Activated naive CD8-positive, alpha-beta T cell treated with anti-CD3 and anti-CD28 coated beads, Interleukin-2, amount 50 U/mL, for 16 hours (primary cell): ENCODE measurements at regions not wholly inside any gene's neighbourhood (a gene's known extent, or its start where the extent isn't known, plus 50 kb on each side); places are given as distances from the start of the nearest gene placed in this dataset.
"Not testable (repeated sequence)": the region's sequence is repeated elsewhere in the genome, so short reads cannot be mapped to it uniquely, and the experiment has no call there.

ENCODE experiments used
- DNase-seq: peaks from one replicate; pipeline ENCODE4 v3.0.0-alpha.2; 2020; ENCODE audit warnings: low read depth, low spot score

DNA sequence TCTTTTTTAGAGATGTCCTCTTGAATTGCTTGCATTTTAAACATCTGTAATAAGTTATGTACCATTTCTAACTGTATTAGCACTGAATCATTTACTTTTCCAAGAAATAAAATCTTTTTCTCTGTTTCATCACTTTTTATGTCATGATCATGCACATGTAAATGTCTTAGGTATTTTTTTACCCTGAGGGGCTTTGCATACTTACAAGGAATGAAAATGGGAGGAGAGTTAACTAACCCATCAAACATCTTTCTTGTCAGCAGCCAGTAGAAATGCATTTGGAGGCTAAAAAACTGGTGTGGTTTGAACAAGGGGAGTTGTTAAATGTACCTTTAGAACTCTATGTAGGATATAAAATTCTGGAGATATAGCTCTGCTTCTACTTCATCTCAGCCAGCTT is 1080.3 kb downstream of the GALC start:
- no peak for DNase-seq

DNA sequence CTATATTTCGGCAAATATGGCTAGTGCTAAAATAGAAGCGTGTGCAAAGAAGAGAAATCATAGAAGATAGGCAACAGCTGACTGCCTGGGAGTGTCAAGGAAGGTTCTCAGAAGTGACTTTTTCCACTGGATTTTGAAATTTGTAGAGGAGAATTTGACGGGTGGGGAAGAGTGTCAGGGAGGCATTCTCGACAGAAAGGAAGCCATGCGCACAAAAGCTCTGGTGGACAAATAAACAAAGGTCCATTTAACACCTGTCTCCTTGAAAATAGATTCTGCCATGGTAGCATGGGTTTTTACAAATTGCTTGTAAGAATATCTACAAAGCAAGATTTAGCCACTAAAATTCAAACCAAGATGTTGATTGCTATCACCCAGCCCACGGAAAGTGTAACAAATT is 1081.5 kb downstream of the GALC start:
- DNase-seq: no peak

DNA sequence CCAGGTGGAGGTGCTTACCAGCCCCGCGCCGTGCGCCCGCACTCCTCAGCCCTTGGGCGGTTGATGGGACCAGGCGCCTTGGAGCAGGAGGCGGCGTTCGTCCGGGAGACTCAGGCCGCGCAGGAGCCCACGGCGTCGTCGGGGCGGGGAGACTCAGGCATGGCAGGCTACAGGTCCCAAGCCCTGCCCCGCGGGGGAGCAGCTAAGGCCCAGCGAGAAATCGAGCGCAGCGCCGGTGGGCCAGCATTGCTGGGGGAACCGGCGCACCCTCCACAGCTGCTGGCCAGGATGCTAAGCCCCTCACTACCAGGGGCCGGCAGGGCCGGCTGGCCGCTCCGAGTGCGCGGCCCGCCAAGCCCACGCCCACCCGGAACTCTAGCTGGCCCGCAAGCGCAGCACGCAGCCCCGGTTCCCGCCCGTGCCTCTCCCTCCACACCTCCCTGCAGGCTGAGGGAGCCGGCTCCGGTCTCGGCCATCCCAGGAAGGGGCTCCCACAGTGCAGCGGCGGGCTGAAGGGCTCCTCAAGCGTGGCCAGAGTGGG is 1087.5 kb downstream of the GALC start:
- not testable (repeated sequence) for DNase-seq

DNA sequence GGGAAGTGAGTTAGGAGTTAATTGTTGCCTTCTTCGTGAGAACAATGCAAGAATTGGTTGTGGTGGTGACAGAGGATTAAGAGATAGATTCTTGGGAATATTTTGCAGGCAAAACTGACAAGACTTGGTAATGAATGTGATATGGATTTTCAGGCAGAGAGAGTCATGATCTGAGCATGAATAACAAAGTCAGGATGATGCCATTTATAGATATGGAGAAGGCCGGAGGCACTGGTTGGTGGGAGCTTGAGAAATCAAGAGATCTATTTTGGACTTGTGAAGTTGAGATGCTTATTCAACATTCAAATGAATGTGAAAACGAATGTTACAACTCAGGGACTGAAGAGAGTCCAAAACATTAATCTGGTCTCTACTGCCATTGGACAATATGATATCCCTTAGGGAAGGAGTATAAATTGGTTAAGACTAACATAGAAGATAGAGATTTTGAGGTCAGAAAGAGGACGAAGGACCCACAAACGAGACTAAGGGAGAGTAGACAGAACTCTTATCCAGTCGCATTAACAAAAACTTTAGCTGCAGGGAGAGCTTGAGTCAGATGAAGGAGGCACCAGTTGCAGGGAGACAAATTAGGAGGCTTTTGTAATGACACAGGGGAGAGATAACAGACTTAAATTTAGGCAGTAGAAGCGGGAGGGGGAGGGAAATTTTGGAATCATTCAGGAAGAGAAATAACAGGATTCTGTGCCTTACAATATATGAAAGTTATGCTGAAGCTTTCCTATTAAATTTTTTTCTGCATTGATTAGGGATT is 1090.6 kb downstream of the GALC start:
- no peak for DNase-seq

DNA sequence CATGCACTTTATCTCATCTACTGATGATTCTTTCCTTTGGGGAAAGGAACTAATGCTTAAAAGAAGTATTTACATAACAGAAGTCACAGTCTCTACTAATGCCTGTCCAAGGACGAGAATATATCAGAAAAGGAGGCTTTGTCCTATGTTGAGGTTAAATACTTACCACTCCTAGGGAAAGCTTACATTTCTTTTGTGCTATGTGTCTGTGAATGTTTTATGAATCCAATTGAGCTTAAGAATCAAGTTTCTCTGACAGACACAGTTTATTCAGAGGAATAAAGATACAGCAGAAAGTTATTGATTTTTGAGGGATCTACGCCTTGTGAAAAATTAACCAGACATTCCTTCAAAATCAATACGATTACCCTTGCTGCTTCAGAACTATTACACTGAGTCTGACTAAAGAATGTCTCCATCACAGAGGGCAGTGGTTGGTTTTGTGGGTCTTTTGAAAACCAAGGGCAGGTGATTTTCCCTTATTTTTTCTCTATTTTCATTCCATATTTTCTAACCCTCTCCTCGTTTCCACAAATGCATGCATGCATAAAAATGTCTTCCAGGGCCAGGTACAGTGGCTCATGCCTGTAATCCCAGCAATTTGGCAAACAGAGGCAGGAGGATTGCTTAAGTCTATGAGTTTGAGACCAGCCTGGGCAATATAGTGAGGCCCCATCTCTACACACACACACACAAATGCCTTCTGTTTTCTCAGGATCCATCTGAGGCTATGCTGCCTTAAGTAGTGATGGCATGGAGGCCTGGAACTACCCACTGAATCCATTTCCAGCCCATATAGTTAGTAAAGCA is 1095.1 kb downstream of the GALC start:
- DNase-seq: no peak

DNA sequence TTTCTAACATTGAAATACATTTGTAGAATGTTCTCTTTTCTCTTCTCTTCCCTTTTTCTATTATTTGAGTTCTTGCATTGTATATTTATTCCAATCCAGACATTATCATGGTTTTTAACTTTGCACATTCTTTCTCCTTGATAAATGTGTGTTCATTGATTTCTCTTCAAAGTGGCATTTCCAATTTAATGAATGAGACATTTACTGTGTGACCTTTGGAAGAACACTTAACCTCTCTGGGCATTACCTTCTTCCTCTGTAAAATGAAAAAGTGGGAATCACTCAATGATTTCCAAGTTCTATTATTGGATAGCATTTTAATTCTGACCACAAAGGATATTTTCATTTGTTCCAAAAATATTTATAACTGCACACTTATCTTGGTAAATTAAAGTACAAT is 1095.8 kb downstream of the GALC start:
- DNase-seq: no peak

DNA sequence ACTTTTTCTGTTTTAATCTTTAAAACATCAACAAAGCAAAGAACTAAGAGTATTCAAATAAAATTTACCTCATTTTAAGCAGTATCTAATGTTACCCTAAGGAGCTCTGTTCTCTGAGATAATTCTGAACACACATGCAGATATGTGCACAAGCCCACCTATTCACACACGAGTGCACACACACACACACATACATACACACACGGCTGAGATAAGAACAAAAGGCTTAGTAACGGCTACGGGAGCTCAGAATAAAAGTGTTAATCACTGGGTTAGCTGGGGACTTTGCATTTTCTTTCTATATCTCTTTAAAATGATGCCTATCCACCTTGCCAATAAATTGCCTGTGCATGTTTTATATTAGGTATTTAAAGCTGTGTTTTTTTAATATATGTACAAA is 1096.3 kb downstream of the GALC start:
- no peak for DNase-seq

DNA sequence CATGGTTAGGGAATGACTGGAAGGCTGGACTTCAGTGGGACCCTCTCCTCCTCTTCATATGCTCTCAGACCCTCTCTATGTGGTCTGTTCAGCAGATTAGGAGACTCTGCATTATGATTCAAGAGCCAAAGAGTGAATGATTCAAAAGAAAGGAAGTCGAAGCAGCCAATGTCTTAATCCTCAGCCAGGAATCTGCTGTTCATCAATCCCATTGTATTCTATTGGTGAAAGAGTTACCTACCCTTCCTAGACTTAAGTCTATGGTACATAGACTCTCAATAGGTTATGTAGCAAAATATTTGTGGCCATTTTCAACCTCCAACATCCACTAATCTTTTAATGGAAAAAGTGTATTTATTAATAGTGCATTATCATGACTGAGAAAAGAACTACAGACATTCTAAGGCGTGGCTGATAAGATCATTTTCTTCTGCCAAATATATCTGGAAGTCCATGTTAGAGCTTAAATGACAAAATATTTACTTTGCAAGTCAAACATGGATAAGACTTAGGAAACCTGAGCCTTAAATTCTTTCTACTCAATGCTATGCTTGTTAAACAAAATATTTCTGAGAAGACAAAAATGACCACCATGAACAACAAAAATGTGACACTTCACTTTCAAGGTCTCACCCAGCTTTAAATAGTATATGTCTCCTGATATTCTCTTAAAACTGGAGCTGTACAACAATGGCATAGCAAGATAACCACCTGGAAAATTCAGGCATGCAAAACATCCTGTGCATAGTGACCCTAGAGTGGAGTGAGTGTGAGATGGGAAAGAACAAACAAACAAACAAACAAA is 1100.6 kb downstream of the GALC start:
- no peak for DNase-seq

DNA sequence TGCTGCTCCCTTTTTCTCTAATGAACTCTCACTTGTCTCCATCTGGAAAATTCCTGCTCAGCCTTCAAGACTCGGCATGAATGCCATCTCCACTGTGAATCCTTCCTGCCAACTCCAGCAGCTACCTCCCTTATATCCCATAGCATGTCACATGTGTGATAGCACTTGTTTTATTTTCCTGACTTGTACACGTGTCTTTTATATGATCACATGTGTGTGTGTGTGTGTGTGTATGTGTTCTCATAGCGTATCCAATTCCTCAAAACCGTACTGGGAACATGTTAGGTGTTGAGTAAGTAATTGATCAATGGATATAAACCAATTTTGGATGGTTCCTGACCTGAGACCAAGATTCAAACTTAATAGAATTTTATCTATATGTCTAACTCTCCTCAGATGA is 1107.7 kb downstream of the GALC start:
- no peak for DNase-seq

DNA sequence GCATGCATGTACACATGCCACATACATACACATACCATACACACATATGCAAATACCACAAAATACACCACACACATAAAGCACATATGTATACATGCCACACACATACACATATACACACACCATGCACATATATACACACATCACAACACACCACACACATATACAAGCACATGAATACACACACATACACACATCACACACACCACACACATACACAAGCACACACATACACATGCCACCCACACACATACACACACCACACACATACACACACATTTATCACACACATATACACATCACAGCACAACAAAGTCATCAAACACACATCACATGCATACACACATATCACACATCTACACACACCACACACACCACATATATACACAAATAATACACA is 1108.5 kb downstream of the GALC start:
- DNase-seq: no peak

DNA sequence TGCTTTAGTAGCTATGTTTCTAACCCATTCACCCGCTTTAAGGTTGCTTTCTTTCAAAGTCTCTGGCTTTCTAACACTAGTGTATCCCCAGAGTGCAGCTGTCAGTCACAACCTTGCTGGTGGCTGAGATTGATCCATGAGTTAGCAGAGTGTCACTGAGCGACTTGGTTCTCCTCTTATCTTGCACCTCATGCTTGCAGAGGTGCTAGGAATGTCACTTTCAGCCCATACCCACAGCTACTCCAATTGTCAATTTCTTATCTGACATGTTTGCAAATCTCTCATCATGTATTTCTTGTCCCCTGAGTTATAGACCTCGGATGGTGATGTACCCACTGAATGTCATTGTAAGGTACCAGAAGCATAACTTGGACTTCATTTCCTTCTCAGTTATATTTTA is 1110.2 kb downstream of the GALC start:
- DNase-seq: no peak

DNA sequence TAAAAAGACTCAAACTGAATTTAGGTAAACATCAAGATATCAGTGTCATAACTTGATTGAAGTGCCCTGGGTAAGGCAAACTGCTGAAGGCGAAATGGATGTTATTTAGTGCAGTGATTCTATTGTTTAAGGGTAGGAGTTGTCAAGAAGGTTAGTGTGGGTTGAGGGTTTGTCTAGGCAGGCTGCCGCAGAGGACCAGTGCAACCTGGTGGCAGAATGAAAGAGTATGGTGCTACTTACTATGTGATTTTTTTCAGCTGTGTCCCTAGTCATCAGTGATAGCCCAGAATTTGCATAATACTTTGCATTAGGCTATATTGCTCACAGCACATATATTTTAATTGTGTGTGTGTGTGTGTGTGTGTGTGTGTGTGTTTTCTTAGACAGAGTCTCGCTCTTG is 1127.0 kb downstream of the GALC start:
- no peak for DNase-seq

DNA sequence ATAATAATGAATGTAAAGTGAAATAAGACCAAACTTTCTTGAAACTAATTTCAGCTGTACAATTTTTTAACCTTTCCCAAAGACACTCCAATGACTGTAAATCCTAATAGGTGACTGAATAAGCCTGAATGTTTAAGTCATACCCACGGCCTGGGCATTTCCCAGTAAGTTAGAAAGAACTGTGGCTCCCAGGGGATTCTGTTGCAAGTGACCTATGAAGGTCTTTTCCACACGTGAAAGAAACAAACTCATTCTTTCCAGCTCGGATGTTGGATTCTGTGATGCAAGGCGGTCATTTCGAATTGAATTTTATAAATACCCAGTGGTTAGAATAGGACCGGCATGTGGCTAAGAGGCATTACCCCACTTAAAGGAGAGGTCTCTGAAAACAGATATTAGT is 1134.4 kb downstream of the GALC start:
- no peak for DNase-seq

DNA sequence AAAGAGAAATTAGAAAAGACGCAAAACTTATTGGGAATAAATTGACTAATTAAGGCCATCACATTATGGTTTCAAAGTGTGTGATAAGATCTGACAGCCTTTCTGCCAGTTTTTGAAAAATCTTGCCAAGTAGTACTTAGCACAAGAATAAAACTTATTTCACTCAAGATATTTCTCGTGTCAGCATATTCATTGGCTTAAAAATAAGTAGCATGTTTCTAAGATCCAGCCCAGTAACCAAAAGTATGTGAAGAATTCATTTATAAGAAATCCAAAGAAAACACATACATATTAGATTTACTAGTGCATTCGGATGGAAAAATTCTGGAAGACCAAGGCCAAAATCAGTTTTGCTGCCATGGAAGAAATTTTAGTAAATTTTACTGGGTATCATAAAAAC is 1135.0 kb downstream of the GALC start:
- no peak for DNase-seq

DNA sequence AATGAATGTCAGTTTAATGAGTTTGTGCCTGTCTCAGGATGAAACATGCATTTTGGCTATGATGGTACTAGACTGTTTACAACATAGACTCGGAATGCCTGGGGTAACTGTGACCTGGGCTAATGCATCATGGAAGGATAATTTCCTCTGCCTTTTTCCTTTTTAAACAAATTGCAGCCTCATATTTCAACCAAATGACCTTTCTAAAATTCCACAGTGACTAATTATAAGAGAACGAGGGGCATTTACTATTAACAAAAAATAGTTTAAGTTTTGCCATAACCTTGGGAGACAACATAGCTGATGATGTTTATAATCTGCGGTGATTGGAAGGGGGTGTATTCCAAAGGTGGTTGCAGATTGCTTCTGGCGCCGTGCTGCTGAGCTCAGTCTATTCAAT is 1140.5 kb downstream of the GALC start:
- no peak for DNase-seq

DNA sequence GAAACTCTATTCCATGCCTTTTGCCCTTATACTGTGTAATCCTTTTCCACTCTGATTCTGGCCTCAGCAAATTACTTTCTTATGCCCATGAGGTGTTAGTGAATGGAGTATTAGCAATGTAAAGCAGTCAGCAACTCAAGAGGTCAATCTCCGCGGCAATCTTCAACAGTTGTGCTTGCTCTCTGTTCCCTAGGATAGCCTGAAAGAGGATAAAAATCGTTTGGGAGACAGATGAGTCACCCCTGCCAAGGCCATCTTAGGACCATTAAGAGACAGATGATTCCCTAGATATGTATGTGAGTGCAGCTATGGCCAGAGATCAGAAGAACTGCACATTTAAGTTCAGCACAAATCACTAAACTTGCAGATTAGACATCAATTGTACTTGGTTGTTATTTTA is 1145.8 kb downstream of the GALC start:
- no peak for DNase-seq

DNA sequence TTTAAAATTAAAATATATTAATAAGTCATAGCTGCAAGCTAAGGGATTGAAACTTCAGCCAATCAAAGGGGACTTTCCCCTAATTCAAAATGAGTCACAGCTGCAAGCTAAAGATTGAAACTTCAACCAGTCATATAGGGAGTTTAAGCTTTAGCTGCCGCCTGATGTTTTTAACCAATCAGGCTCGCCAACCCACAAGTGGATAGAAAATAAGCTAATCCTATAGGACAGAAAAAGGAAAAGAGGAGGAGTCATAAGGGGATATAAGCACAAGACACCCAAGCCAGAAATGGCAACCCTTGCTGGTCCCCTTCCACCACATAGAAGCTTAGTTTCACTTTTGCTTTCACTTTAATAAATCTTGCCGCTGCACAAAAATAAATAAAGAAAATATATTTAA is 1154.6 kb downstream of the GALC start:
- no peak for DNase-seq

DNA sequence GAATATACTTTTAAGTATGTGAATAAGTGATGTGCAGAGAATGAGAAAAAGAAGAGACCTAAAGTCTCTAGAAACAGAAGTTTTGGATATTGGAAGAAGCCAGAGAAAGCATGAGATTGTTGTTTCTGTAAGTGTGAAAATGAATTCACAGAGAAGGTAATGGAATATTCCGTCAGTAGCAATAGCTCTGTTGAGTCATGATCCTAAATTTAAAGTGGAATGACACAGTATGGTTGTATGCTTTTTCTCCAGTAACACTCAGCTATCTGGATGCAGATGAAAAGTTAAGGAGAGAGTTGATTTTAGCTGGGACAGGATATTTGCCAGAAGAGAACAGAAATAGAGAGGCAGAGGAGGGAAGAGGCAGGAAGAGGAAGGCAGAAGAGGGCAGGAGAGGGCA is 1166.3 kb downstream of the GALC start:
- no peak for DNase-seq

DNA sequence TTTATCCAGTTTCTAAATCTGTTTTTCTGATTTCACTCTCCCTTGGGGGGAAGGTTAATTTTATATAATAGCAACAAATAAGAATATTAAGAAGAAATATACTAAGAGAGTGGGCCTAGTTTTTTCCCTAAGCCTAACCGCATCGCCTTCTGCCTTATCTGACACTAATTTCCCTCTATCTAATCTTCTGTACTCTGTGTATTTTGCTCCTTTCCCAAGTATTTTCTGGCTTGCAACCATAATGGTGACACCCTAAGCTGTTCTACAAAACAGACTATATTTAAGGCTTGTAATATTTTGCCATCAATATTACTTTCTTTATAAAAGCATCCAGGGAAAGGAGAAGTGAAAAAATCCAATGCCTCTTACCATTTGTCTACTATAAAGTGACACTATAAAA is 1168.8 kb downstream of the GALC start:
- no peak for DNase-seq

DNA sequence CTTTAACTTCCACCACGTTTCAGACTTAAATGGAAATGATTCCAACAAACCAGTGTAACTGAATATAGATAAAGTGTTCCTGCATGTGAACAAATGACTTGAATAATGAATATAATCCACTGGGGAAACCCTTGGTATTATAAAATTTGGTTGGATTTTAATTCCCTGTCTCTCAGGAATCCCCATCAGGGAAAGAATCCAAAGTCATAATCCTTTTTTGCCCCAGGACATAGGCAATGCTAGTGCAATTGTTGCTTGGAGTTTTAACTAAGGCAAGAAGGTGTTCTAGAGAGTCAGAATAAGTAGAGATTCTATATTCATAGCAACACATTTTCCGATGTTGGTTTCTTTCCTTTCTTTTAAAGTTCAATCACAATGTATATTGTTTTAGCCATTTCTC is 1169.4 kb downstream of the GALC start:
- DNase-seq: no peak

DNA sequence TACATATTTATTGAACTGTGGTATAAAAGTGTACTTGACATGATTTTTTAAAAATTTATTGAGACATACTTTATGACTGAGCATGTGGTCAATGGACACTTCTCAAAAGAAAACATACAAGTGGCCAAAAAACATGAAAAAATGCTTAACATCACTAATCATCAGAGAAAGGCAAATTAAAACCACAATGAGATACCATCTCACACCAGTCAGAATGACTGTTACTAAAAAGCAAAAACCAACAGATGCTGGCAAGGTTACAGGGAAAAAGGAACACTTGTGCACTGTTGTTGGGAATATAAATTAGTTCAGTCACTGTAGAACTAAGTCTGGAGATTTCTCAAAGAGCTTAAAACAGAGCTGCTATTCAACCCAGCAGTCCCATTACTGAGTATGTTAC is 1177.6 kb downstream of the GALC start:
- DNase-seq: no peak

DNA sequence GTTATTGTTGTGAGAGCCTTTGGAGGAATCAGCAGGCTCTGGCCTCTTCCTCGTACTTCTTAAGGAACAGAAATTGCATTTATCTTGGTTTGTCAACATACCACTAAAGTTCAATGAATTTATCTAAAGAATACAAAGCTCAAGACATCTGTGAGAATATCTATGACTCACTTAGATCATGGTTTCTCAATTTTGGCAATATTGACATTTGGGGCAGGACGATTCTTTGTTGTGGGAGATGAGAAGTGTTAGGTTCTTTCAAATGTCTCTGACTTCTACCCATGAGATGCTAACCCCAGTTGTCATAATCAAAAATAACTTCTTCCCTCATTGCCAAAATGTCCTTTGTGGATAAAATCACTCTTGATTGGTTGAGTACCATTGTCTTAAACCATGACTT is 1190.3 kb downstream of the GALC start:
- no peak for DNase-seq
